LoVo (cell line): ENCODE measurements at regions not wholly inside any gene's neighbourhood (a gene's known extent, or its start where the extent isn't known, plus 50 kb on each side); places are given as distances from the start of the nearest gene placed in this dataset.

Source experiments
- DNase-seq: peaks from one replicate; pipeline ENCODE4 v3.0.0-alpha.2; 2016; ENCODE audit warnings: low spot score

GRCh38 chr3:6512172-6512800 is 348.6 kb upstream of the GRM7 start:
- DNase-seq = no peak

GRCh38 chr3:6516143-6516542 is 344.8 kb upstream of the GRM7 start:
- DNase-seq = no peak

GRCh38 chr3:6516694-6517093 is 344.2 kb upstream of the GRM7 start:
- no peak for DNase-seq

- no peak for DNase-seq
Measured at GRCh38 chr3:6518709-6519345, 342.1 kb upstream of the GRM7 start.

- DNase-seq = no peak
Measured at GRCh38 chr3:6521369-6522113, 339.4 kb upstream of the GRM7 start.

GRCh38 chr3:6522191-6522590 is 338.7 kb upstream of the GRM7 start:
- DNase-seq = no peak

DNA sequence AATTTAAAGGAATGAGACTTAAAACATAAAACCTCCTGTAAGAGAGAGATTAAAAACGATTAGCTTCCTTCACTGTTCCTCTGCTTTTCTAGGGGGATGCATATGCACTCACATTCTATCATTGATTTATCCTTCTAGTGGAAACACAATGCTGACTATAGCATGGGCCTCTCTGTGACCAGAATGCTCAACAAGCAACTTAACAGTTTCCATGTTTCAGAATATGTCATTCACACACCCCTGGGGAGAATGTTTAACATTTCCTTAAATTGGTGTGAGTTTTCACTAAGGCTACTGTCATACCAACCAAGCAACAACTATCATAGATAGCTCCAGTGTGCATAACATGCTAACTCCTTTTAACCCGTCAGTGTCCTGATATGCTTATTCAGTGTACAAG is 337.9 kb upstream of the GRM7 start:
- no peak for DNase-seq

- no peak for DNase-seq
Measured at GRCh38 chr3:6524479-6524878, 336.4 kb upstream of the GRM7 start.

GRCh38 chr3:6526321-6526720 is 334.6 kb upstream of the GRM7 start:
- no peak for DNase-seq

DNA sequence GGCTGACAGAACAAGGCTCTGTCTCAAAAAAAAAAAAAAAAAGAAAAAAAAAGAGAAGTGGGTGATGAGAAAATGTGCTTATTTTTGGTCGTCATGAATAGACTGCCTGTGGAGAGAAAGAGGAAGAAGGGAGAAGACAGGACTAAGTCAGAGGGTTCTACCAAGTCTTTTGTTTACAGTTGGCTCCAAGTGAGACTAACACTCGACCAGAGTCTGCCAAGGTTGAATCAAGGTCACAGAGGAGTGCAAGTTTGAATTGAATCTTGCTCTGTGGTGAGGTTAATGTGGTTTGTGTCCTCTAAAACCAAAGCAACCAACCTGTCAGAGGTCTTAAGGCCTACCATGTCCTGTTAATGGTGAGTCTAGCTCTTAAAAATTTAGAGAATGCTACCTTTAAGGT is 334.1 kb upstream of the GRM7 start:
- no peak for DNase-seq

GRCh38 chr3:6528951-6529350 is 332.0 kb upstream of the GRM7 start:
- no peak for DNase-seq

GRCh38 chr3:6531153-6531552 is 329.8 kb upstream of the GRM7 start:
- DNase-seq = no peak

DNA sequence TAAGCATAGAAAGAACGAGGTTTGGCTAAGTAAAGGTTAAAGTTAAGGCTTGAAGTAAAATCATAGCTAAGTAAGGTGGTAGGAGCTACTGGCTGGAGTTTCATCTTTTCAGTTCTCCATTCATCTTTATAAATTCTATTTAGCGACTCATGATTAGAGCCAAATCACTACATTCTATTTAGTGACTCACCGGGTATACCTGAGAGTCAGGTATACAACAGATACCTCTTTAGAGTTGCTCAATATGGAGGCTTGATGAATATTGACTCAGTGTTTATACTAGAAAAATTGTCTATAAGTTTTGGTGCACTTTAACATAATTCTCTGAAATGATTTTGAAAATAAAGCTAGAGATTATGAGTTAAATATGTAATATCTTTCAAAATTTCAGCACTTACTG is 328.8 kb upstream of the GRM7 start:
- DNase-seq = no peak

- DNase-seq = no peak
Measured at GRCh38 chr3:6540981-6541380, 319.9 kb upstream of the GRM7 start.

DNA sequence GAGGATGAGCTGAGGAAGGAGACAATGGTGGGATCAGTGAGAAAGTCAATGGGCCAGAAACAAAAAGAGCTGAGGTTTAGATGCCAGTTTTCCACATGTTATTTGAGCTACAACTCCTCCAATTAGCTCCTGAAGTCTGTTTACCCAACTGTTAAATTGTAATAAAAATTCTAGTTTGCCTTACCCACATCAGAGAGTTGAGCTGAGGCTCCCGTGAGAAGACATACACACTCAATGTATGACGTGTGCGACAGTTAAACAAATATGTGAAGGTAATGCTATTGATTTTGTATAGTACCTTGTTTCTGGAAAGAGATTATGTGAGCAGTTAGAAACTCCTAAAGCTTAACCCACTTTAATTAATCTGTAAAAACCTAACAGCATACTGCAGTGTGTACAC is 318.1 kb upstream of the GRM7 start:
- DNase-seq = no peak

GRCh38 chr3:6549296-6549695 is 311.6 kb upstream of the GRM7 start:
- no peak for DNase-seq

GRCh38 chr3:6551165-6551564 is 309.8 kb upstream of the GRM7 start:
- DNase-seq = no peak

DNA sequence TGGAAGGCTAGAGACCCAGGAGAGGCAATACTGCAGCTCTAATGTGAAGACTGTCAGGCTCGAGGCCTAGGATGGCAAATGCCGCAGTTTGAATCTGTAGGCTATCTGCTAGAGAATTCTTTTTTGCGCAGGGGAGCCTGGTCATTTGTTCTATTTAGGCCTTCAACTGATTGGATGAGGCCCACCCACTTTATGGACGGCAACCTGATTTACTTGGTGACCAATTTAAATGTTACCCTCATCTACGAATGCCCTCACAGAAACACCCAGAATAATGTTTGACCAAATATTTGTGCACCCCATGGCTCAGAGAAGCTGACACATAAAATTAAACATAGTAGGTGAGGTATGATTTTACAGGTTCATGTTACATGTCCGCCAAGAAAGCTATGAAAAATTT is 300.7 kb upstream of the GRM7 start:
- DNase-seq = no peak

GRCh38 chr3:6567241-6567640 is 293.7 kb upstream of the GRM7 start:
- no peak for DNase-seq

DNA sequence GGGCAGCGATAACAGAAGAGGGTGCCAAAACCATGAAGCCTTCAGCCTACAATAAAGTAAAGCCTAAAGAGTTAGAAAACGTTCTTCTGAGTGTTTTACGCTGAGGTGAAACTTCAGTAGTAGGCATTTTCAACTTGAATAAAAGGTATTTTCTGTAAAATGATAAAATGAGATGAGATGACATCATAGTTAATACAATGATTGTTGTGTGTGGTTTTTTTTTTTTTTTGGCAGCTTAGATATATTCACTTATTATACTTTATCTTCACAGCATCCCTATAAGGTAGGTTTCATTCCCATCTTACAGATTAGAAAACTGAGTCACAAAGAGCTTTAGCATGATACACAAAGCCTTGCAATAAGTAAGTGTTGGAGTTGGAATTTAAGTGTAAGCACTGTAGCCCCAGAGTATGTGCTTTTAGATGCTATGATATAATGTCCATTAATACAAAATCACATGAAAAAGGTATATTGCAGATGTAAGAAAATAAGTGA is 291.9 kb upstream of the GRM7 start:
- DNase-seq = no peak

DNA sequence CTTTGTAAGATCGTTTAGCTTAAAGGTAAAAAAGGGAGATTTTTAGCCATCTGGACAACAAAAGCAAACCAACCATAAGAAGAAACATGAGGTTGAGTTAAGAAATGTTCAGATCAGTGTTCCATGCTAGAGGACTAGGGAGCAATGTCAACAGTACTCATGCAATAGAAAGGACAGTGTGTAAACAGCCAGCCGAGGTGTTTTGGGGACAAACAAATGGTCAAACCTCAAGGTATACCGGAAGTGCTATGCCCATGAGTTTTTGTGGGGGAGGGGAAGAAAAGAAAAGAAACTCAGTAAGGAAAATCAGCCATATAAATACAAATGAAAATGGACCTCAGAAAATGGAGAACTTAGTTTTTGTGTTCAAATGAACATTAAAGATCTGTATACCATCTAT is 289.5 kb upstream of the GRM7 start:
- DNase-seq = no peak

- no peak for DNase-seq
Measured at GRCh38 chr3:6577584-6577983, 283.3 kb upstream of the GRM7 start.

DNA sequence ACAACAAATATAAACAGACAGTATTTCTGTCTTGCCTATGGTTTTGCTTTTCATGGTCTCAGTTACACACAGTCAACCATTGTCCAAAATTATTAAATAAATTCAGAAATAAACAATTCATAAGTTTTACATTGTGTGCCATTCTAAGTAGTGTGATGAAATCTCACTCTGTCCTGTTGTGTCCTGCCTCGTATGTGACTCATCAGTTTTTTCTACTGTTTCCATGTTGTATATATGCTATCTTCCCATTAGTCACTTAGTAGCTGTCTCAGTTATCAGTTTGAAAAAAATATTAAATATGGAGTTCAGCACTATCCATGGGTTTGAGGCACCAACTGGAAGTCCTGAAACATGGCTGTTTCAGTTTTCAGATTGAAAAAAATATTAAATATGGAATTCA is 282.4 kb upstream of the GRM7 start:
- DNase-seq = no peak
